ENCODE measurements at regions not wholly inside any gene's neighbourhood (a gene's known extent, or its start where the extent isn't known, plus 50 kb on each side); places are given as distances from the start of the nearest gene placed in this dataset.

- TF ChIP-seq EZH2 (IDR thresholded peaks at IDR 0.05; ENCODE audit: borderline replicate concordance, low read depth, low read length, poor library complexity, severe bottlenecking) (no peak), CTCF (conservative IDR thresholded peaks at IDR 0.05; ENCODE audit: low read depth, low read length) (no peak)
Measured at GRCh38 chr2:240358080-240358479, 77.4 kb upstream of the GPC1 start.

Data from A673 (cell line).